Endometrium (tissue), 2 donors: ENCODE measurements at regions not wholly inside any gene's neighbourhood (a gene's known extent, or its start where the extent isn't known, plus 50 kb on each side); places are given as distances from the start of the nearest gene placed in this dataset.
"Not testable (repeated sequence)": the region's sequence is repeated elsewhere in the genome, so short reads cannot be mapped to it uniquely, and the experiment has no call there.

Experiments
- FAIRE-seq: peaks from 2 replicates; lab custom pipeline; 2012; peaks lifted over from hg19 to GRCh38; lab: Jason Lieb, UNC
- donor health status: control.
- donor health status: control.

GRCh38 chr16:51852892-51853291 is 694.1 kb downstream of the TOX3 start:
- no peak for FAIRE-seq

- FAIRE-seq, result no peak
These were observed 695.8 kb downstream of the TOX3 start for GRCh38 chr16:51851111-51851510.

GRCh38 chr16:51849715-51850114 is 697.2 kb downstream of the TOX3 start:
- no peak for FAIRE-seq

- no peak for FAIRE-seq
These were observed 694.7 kb upstream of the SALL1 start for GRCh38 chr16:51845586-51846305.

- no peak for FAIRE-seq
These were observed 688.8 kb upstream of the SALL1 start for GRCh38 chr16:51839727-51840462.

- no peak for FAIRE-seq
These were observed 683.7 kb upstream of the SALL1 start for GRCh38 chr16:51834794-51835193.

- no peak for FAIRE-seq
These were observed 683.1 kb upstream of the SALL1 start for GRCh38 chr16:51834133-51834532.

- FAIRE-seq, result no peak
These were observed 680.7 kb upstream of the SALL1 start for GRCh38 chr16:51831595-51832367.

GRCh38 chr16:51831034-51831433 is 680.0 kb upstream of the SALL1 start:
- not testable (repeated sequence) for FAIRE-seq

- FAIRE-seq, result no peak
These were observed 674.7 kb upstream of the SALL1 start for GRCh38 chr16:51825779-51826178.

GRCh38 chr16:51822471-51822870 is 671.4 kb upstream of the SALL1 start:
- FAIRE-seq, result no peak

GRCh38 chr16:51821527-51821926 is 670.5 kb upstream of the SALL1 start:
- FAIRE-seq, result no peak

GRCh38 chr16:51820176-51820575 is 669.1 kb upstream of the SALL1 start:
- no peak for FAIRE-seq

- FAIRE-seq, result no peak
These were observed 667.4 kb upstream of the SALL1 start for GRCh38 chr16:51818342-51818944.

GRCh38 chr16:51816929-51817328 is 665.9 kb upstream of the SALL1 start:
- no peak for FAIRE-seq

- FAIRE-seq, result no peak
These were observed 664.5 kb upstream of the SALL1 start for GRCh38 chr16:51815523-51815922.

GRCh38 chr16:51814617-51815016 is 663.5 kb upstream of the SALL1 start:
- no peak for FAIRE-seq

GRCh38 chr16:51813609-51814008 is 662.5 kb upstream of the SALL1 start:
- FAIRE-seq, result no peak

GRCh38 chr16:51812945-51813344 is 661.9 kb upstream of the SALL1 start:
- FAIRE-seq, result no peak

- FAIRE-seq, result no peak
These were observed 656.5 kb upstream of the SALL1 start for GRCh38 chr16:51807551-51807950.

GRCh38 chr16:51801635-51802034 is 650.6 kb upstream of the SALL1 start:
- FAIRE-seq, result no peak

- no peak for FAIRE-seq
These were observed 646.7 kb upstream of the SALL1 start for GRCh38 chr16:51797669-51798259.
